ENCODE measurements at regions not wholly inside any gene's neighbourhood (a gene's known extent, or its start where the extent isn't known, plus 50 kb on each side); places are given as distances from the start of the nearest gene placed in this dataset.
"Not testable (repeated sequence)": the region's sequence is repeated elsewhere in the genome, so short reads cannot be mapped to it uniquely, and the experiment has no call there.

DNA sequence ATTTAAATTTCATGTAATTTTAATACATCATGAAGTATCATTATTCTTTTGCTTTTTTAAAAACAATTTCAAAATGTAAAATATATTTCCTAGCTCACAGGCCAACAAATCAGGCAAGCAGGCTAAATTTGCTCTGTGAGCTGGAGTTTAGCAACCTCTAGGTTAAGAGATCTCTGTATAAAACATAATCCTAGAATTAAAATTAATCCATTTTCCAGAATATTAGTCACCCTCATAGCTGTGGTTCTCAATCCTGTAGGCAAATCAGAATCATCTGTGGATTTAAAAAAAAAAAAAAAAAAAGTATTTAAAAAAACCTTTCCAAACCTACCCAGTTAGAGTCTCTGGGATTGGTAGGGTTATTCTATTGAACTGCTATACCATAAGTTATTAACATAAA is 209.7 kb downstream of the MINAR1 start:
- Mint-ChIP-seq H3K27me3 (ENCODE audit: low read depth) (peaks cover 20% of the 10 kb centered on the region), H3K4me1 (no peaks in the 10 kb centered on the region), H3K27ac (no peak overlapping the region), H3K36me3 (ENCODE audit: low read depth) (no peaks in the 10 kb centered on the region), H3K9me3 (peaks cover 15% of the 10 kb centered on the region), H3K4me3 (no peak overlapping the region)
- TF ChIP-seq, protein P1, sequence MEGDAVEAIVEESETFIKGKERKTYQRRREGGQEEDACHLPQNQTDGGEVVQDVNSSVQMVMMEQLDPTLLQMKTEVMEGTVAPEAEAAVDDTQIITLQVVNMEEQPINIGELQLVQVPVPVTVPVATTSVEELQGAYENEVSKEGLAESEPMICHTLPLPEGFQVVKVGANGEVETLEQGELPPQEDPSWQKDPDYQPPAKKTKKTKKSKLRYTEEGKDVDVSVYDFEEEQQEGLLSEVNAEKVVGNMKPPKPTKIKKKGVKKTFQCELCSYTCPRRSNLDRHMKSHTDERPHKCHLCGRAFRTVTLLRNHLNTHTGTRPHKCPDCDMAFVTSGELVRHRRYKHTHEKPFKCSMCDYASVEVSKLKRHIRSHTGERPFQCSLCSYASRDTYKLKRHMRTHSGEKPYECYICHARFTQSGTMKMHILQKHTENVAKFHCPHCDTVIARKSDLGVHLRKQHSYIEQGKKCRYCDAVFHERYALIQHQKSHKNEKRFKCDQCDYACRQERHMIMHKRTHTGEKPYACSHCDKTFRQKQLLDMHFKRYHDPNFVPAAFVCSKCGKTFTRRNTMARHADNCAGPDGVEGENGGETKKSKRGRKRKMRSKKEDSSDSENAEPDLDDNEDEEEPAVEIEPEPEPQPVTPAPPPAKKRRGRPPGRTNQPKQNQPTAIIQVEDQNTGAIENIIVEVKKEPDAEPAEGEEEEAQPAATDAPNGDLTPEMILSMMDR (IDR thresholded peaks at IDR 0.05; ENCODE audit: unreplicated experiment in 3 of 3), result no peak

DNA sequence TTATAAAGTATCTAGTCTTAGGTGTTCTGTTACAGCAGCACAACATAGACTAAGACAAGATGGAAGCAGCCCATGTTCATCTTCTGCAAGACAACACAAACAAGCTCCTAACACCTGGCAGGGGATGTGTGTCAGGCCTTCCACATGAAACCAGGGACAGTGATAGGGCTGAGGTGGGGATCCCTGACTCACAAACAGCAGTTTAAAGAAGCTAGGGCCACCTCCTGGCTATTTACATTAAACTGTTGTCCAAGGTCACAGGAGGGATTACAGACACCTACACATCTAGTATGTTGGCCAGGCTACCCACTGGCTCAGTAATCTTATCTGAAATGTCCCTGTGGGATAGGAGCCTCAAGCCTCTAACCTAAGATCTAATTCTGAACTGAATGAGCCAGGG is 211.3 kb downstream of the MINAR1 start:
- Mint-ChIP-seq H3K27ac (no peak overlapping the region), H3K4me3 (no peak overlapping the region)

GRCh38 chr15:79644091-79644490 is 212.0 kb downstream of the MINAR1 start:
- Mint-ChIP-seq H3K36me3 (ENCODE audit: low read depth) (no peaks in the 10 kb centered on the region), H3K27ac (no peak overlapping the region), H3K4me1 (no peaks in the 10 kb centered on the region), H3K27me3 (ENCODE audit: low read depth) (peaks cover 9% of the 10 kb centered on the region), H3K9me3 (peaks cover 17% of the 10 kb centered on the region), H3K4me3 (no peak overlapping the region)
- TF ChIP-seq, protein P1 (IDR thresholded peaks at IDR 0.05; ENCODE audit: unreplicated experiment in 3 of 3), result no peak

More for the DNA sequence above, 211.3 kb downstream of the MINAR1 start:
- TF ChIP-seq, protein P1 (IDR thresholded peaks at IDR 0.05; ENCODE audit: unreplicated experiment in 3 of 3), result no peak
- Mint-ChIP-seq H3K9me3 (peaks cover 17% of the 10 kb centered on the region), H3K27me3 (ENCODE audit: low read depth) (peaks cover 14% of the 10 kb centered on the region), H3K36me3 (ENCODE audit: low read depth) (no peaks in the 10 kb centered on the region), H3K4me1 (no peaks in the 10 kb centered on the region)

DNA sequence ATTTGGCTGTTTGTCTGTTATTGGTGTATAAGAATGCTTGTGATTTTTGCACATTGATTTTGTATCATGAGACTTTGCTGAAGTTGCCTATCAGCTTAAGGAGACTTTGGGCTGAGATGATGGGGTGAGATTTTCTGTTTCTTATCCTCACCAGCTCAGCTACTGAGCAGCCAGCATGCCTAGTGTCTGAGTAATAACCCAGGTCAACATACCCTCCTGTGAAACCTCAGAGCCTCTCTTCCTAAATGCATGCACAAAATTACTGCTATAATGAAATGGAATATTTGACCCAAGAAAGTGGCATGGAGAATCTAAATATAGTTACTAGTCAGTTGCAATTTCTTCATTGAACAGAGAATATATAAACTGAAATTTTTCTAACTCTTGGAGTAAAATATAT is 220.8 kb downstream of the MINAR1 start:
- not testable (repeated sequence) for H3K27me3 Mint-ChIP-seq (ENCODE audit: low read depth); H3K9me3 Mint-ChIP-seq; H3K4me3 Mint-ChIP-seq; H3K4me1 Mint-ChIP-seq; H3K27ac Mint-ChIP-seq; H3K36me3 Mint-ChIP-seq (ENCODE audit: low read depth)

DNA sequence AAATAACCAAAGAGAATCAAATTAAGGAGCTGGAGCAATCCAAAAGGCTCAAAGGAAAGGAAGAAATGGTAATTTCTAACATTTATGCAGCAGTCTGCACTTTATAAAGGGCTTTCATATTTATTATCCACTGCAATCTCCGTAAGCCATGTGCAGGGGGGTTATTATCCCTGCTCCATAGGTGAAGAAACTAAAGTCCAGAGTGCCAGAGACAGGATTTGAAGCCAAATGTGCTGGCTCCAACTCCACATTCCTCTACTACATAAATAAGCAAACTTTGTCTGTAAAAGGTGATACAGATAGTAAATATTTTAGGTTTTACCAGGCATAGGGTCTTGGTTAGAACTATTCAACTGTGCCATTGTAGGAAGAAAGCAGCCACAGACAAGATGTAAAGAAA is 221.4 kb downstream of the MINAR1 start:
- no peak overlapping the region for H3K27ac Mint-ChIP-seq
- no peak overlapping the region for H3K4me3 Mint-ChIP-seq
- TF ChIP-seq, protein P1 (IDR thresholded peaks at IDR 0.05; ENCODE audit: unreplicated experiment in 3 of 3), result no peak
- peaks cover 9% of the 10 kb centered on the region for H3K27me3 Mint-ChIP-seq (ENCODE audit: low read depth)
- H3K36me3 Mint-ChIP-seq (ENCODE audit: low read depth), result no peaks in the 10 kb centered on the region
- no peaks in the 10 kb centered on the region for H3K4me1 Mint-ChIP-seq
- H3K9me3 Mint-ChIP-seq, result peaks cover 7% of the 10 kb centered on the region

GRCh38 chr15:79656151-79657000 is 224.2 kb downstream of the MINAR1 start:
- TF ChIP-seq, protein P1 (IDR thresholded peaks at IDR 0.05; ENCODE audit: unreplicated experiment in 3 of 3), result no peak
- Mint-ChIP-seq H3K4me1 (no peaks in the 10 kb centered on the region), H3K27ac (no peak overlapping the region), H3K4me3 (no peak overlapping the region), H3K9me3 (no peaks in the 10 kb centered on the region), H3K36me3 (ENCODE audit: low read depth) (no peaks in the 10 kb centered on the region), H3K27me3 (ENCODE audit: low read depth) (peaks cover 9% of the 10 kb centered on the region)
